ENCODE measurements at regions not wholly inside any gene's neighbourhood (a gene's known extent, or its start where the extent isn't known, plus 50 kb on each side); places are given as distances from the start of the nearest gene placed in this dataset.
"Not testable (repeated sequence)": the region's sequence is repeated elsewhere in the genome, so short reads cannot be mapped to it uniquely, and the experiment has no call there.

DNA sequence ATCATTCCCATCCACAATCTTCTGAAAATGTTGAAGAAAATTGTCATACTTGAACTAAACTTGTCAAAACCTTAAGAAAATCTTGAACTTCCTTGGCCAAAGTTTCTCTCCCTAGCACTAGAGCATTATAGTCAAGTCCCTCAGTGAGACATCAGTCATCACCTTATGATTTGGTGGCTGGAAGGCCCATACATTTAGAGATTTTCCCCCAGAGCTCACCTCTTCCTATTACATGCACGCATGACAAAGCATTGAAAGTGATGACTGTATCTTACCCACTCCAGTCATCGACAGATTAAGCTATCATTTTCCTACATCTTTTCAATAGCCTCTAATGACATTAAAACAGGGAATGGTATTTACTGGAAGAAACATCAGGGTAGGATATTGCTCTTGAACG, 948.8 kb downstream of the TMEM121 start:
- H4K91ac ChIP-seq (replicated peaks; ENCODE audit: insufficient read length, low read length); H4K8ac ChIP-seq (ENCODE audit: extremely low read depth, insufficient read depth, low read length); H2BK15ac ChIP-seq (ENCODE audit: low read length); H3K9ac ChIP-seq (replicated peaks in 1 of 4; ENCODE audit: extremely low read depth in 1 of 4, low read depth in 3 of 4, low read length in 3 of 4); H3K4me3 ChIP-seq (ENCODE audit: extremely low read depth in 1 of 4, insufficient read depth in 2 of 4, low read depth in 3 of 4, low read length in 4 of 4); H3K36me3 ChIP-seq (ENCODE audit: control insufficient read depth in 2 of 4, insufficient read depth in 4 of 4, low read length in 3 of 4); DNase-seq (ENCODE audit: low read depth in 1 of 2, low spot score in 2 of 2); H3K27me3 ChIP-seq (replicated peaks in 1 of 4; ENCODE audit: control insufficient read depth in 3 of 4, extremely low read depth in 1 of 4, insufficient read depth in 3 of 4, low read length in 3 of 4); H2AFZ ChIP-seq (ENCODE audit: low read length); H3K23me2 ChIP-seq (ENCODE audit: low read depth, low read length); H4K5ac ChIP-seq (ENCODE audit: insufficient read length, low read depth, low read length); H4K20me1 ChIP-seq (replicated peaks in 1 of 2; ENCODE audit: control insufficient read depth in 1 of 2, insufficient read depth in 2 of 2, low read length in 2 of 2); H3K18ac ChIP-seq (ENCODE audit: extremely low read depth, low read length); FAIRE-seq; H3K79me2 ChIP-seq (ENCODE audit: control insufficient read depth in 1 of 2, insufficient read depth in 2 of 2, low read length in 2 of 2); H3K4me2 ChIP-seq (ENCODE audit: insufficient read depth in 1 of 2, low read depth in 2 of 2, low read length in 2 of 2); H2BK5ac ChIP-seq (ENCODE audit: low read depth, low read length); POLR2A ChIA-PET (ENCODE audit: partially characterized antibody); H2BK20ac ChIP-seq (ENCODE audit: low read length); H3K14ac ChIP-seq (ENCODE audit: insufficient read length); H2BK120ac ChIP-seq (replicated peaks; ENCODE audit: low read depth, low read length); H2BK12ac ChIP-seq (ENCODE audit: low read depth, low read length); H3K4ac ChIP-seq (replicated peaks; ENCODE audit: insufficient read length, low read depth, low read length); CTCF ChIA-PET (ENCODE audit: partially characterized antibody); H3K23ac ChIP-seq (ENCODE audit: insufficient read length); H3K27ac ChIP-seq (ENCODE audit: low read depth, low read length); H2AK5ac ChIP-seq (ENCODE audit: low read depth, low read length); H3K79me1 ChIP-seq (ENCODE audit: low read depth, low read length); H3K4me1 ChIP-seq (replicated peaks in 1 of 4; ENCODE audit: control insufficient read depth in 3 of 4, insufficient read depth in 4 of 4, low read length in 3 of 4); H3K9me3 ChIP-seq (ENCODE audit: insufficient read depth in 2 of 2, low read depth in 1 of 2, low read length in 1 of 2); H3K56ac ChIP-seq (replicated peaks; ENCODE audit: insufficient read length, low read depth, low read length): not testable (repeated sequence)
- 80% methylated on average over 3 of the region's 3 CpGs; no CpG with 5 or more reads in 1 of the 2 experiments for WGBS, 2 experiments (ENCODE audit: extremely low coverage in 1 of 2, insufficient coverage in 1 of 2, insufficient read length in 1 of 2, insufficient replicate concordance in 2 of 2, low coverage in 1 of 2, low lambda C conversion rate in 2 of 2, missing lambda C conversion rate in 1 of 2)

DNA sequence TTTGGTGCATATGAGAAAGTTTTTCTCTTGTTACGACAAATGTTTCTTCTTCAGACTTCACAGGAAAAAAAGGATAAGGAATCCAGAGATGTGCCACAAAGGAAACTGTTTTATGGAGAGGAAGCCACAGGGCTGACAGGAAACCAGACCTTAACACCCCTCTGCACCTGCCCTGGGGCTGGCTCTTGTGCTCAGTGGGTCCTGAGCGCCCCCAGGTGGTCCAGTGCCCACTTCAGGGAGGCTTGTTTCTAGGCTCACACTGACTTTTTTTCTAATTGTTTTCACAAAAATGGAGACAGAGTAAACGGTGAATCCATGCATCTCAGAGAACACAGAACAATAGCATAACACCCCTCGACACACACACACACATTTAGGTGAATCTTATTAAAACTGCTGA, 951.2 kb downstream of the TMEM121 start:
- H4K5ac ChIP-seq (ENCODE audit: insufficient read length, low read depth, low read length), result not testable (repeated sequence)

More for the DNA sequence above, 951.2 kb downstream of the TMEM121 start:
- H3K4me1 ChIP-seq (replicated peaks in 1 of 4; ENCODE audit: control insufficient read depth in 3 of 4, insufficient read depth in 4 of 4, low read length in 3 of 4); H3K4ac ChIP-seq (replicated peaks; ENCODE audit: insufficient read length, low read depth, low read length); H3K14ac ChIP-seq (ENCODE audit: insufficient read length); H3K79me2 ChIP-seq (ENCODE audit: control insufficient read depth in 1 of 2, insufficient read depth in 2 of 2, low read length in 2 of 2); H3K4me2 ChIP-seq (ENCODE audit: insufficient read depth in 1 of 2, low read depth in 2 of 2, low read length in 2 of 2); H2BK15ac ChIP-seq (ENCODE audit: low read length); H3K56ac ChIP-seq (replicated peaks; ENCODE audit: insufficient read length, low read depth, low read length); H3K27ac ChIP-seq (ENCODE audit: low read depth, low read length); H2AFZ ChIP-seq (ENCODE audit: low read length); H2BK120ac ChIP-seq (replicated peaks; ENCODE audit: low read depth, low read length); H3K9ac ChIP-seq (replicated peaks in 1 of 4; ENCODE audit: extremely low read depth in 1 of 4, low read depth in 3 of 4, low read length in 3 of 4); H3K23ac ChIP-seq (ENCODE audit: insufficient read length); H3K9me3 ChIP-seq (ENCODE audit: insufficient read depth in 2 of 2, low read depth in 1 of 2, low read length in 1 of 2); FAIRE-seq; H4K8ac ChIP-seq (ENCODE audit: extremely low read depth, insufficient read depth, low read length); H4K91ac ChIP-seq (replicated peaks; ENCODE audit: insufficient read length, low read length); H2AK5ac ChIP-seq (ENCODE audit: low read depth, low read length); H3K27me3 ChIP-seq (replicated peaks in 1 of 4; ENCODE audit: control insufficient read depth in 3 of 4, extremely low read depth in 1 of 4, insufficient read depth in 3 of 4, low read length in 3 of 4); H4K20me1 ChIP-seq (replicated peaks in 1 of 2; ENCODE audit: control insufficient read depth in 1 of 2, insufficient read depth in 2 of 2, low read length in 2 of 2); H2BK20ac ChIP-seq (ENCODE audit: low read length); H3K4me3 ChIP-seq (ENCODE audit: extremely low read depth in 1 of 4, insufficient read depth in 2 of 4, low read depth in 3 of 4, low read length in 4 of 4); H3K18ac ChIP-seq (ENCODE audit: extremely low read depth, low read length); H2BK12ac ChIP-seq (ENCODE audit: low read depth, low read length); POLR2A ChIA-PET (ENCODE audit: partially characterized antibody); H3K79me1 ChIP-seq (ENCODE audit: low read depth, low read length); H3K36me3 ChIP-seq (ENCODE audit: control insufficient read depth in 2 of 4, insufficient read depth in 4 of 4, low read length in 3 of 4); DNase-seq (ENCODE audit: low read depth in 1 of 2, low spot score in 2 of 2); H2BK5ac ChIP-seq (ENCODE audit: low read depth, low read length); H3K23me2 ChIP-seq (ENCODE audit: low read depth, low read length); CTCF ChIA-PET (ENCODE audit: partially characterized antibody): not testable (repeated sequence)
- no CpG with 5 or more reads among the region's 4 CpGs for WGBS, 2 experiments (ENCODE audit: extremely low coverage in 1 of 2, insufficient coverage in 1 of 2, insufficient read length in 1 of 2, insufficient replicate concordance in 2 of 2, low coverage in 1 of 2, low lambda C conversion rate in 2 of 2, missing lambda C conversion rate in 1 of 2)

Measured in H1 (cell line).